Neutrophil (primary cell): ENCODE measurements at regions not wholly inside any gene's neighbourhood (a gene's known extent, or its start where the extent isn't known, plus 50 kb on each side); places are given as distances from the start of the nearest gene placed in this dataset.

Experiments used
- H3K27ac ChIP-seq: fragments of 200-600 bp; sonication (generic); 2 replicates; pipeline ENCODE4 v1.5.1; 2016; ENCODE audit warnings: mild to moderate bottlenecking, moderate library complexity
- H3K27me3 ChIP-seq: fragments of 200-600 bp; sonication (generic); 2 replicates; pipeline ENCODE4 v1.6.0; 2016; ENCODE audit warnings: mild to moderate bottlenecking
- H3K36me3 ChIP-seq: fragments of 200-600 bp; sonication (generic); 2 replicates; pipeline ENCODE4 v1.5.1; 2017
- H3K4me1 ChIP-seq, 2 experiments: fragments of 200-600 bp in 1 of 2; sonication (generic) in 1 of 2; 1 replicate in 1 of 2; 2 replicates in 1 of 2; pipeline versions ENCODE4 v1.5.1 to v1.6.1; 2013 to 2016; ENCODE audit warnings: low read depth in 1 of 2, low read length in 1 of 2, mild to moderate bottlenecking in 1 of 2, moderate library complexity in 1 of 2; ENCODE audit not compliant: control insufficient read depth in 1 of 2, insufficient read depth in 1 of 2
- H3K4me3 ChIP-seq, 2 experiments: fragments of 200-600 bp in 1 of 2; sonication (generic) in 1 of 2; 1 replicate in 1 of 2; 2 replicates in 1 of 2; pipeline ENCODE4 v1.5.1; 2013 to 2016; ENCODE audit warnings: low read depth in 1 of 2, low read length in 1 of 2, mild to moderate bottlenecking in 1 of 2, moderate library complexity in 1 of 2
- H3K9me3 ChIP-seq: fragments of 200-600 bp; sonication (generic); 2 replicates; pipeline ENCODE4 v1.5.1; 2016
- CTCF ChIP-seq: fragments of 200-600 bp; sonication (generic); IDR thresholded peaks from 2 replicates; pipeline ENCODE4 v1.5.1; 2016; ENCODE audit warnings: antibody characterized with exemption

GRCh38 chr4:19783667-19784223, 468.0 kb upstream of the SLIT2 start:
- Histone ChIP-seq H3K4me1 (no peaks in the 10 kb centered on the region), H3K36me3 (no peaks in the 10 kb centered on the region), H3K4me3 (no peak overlapping the region), H3K9me3 (no peaks in the 10 kb centered on the region), H3K27me3 (no peaks in the 10 kb centered on the region), H3K27ac (no peak overlapping the region)
- no peak for TF ChIP-seq CTCF

- no peaks in the 10 kb centered on the region for H3K4me1 ChIP-seq
- H3K36me3 ChIP-seq = no peaks in the 10 kb centered on the region
- TF ChIP-seq CTCF = no peak
- no peaks in the 10 kb centered on the region for H3K27me3 ChIP-seq
- H3K4me3 ChIP-seq = no peak overlapping the region
- no peak overlapping the region for H3K27ac ChIP-seq
- no peaks in the 10 kb centered on the region for H3K9me3 ChIP-seq
These were observed 470.8 kb upstream of the SLIT2 start for GRCh38 chr4:19780871-19781270.

- Histone ChIP-seq H3K9me3 (no peaks in the 10 kb centered on the region), H3K4me3 (no peak overlapping the region), H3K27me3 (no peaks in the 10 kb centered on the region), H3K27ac (no peak overlapping the region), H3K4me1 (no peaks in the 10 kb centered on the region), H3K36me3 (no peaks in the 10 kb centered on the region)
- TF ChIP-seq CTCF = no peak
These were observed 474.8 kb upstream of the SLIT2 start for GRCh38 chr4:19776929-19777328.

DNA sequence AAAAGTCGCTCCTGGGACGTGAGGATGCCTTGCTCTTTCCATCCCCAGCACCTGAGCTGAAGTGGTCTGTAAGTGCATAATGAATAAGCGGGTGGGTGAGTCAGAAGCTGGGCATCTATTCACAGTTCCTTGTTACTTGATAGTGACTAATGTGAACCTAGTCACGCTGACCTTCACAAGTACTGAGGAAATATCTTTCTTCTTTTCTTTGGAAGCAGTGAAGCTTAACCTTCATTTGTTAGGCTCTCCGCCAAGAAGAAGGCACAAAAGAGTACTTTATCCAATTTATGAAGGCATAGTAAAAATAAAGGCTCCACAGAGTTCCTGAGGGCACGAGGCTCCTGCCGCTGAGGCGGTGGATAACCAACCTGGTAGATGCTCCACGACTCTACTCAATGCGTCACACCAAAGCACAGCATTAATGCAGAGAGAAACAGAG, 475.7 kb upstream of the SLIT2 start:
- no peaks in the 10 kb centered on the region for H3K4me1 ChIP-seq
- no peak overlapping the region for H3K27ac ChIP-seq
- TF ChIP-seq CTCF = no peak
- no peak overlapping the region for H3K4me3 ChIP-seq
- H3K27me3 ChIP-seq = no peaks in the 10 kb centered on the region
- H3K36me3 ChIP-seq = no peaks in the 10 kb centered on the region
- no peaks in the 10 kb centered on the region for H3K9me3 ChIP-seq

GRCh38 chr4:19774690-19775256, 476.9 kb upstream of the SLIT2 start:
- Histone ChIP-seq H3K27ac (no peak overlapping the region), H3K9me3 (peaks cover 3% of the 10 kb centered on the region), H3K36me3 (no peaks in the 10 kb centered on the region), H3K4me1 (no peaks in the 10 kb centered on the region), H3K27me3 (no peaks in the 10 kb centered on the region), H3K4me3 (no peak overlapping the region)
- no peak for TF ChIP-seq CTCF
